ENCODE measurements at regions not wholly inside any gene's neighbourhood (a gene's known extent, or its start where the extent isn't known, plus 50 kb on each side); places are given as distances from the start of the nearest gene placed in this dataset.

GRCh38 chr5:31068287-31068686 lies 125.2 kb upstream of the CDH6 start:
- H3K9me3 ChIP-seq (ENCODE audit: insufficient read depth in 2 of 2, low read depth in 1 of 2, low read length in 1 of 2): no peaks in the 10 kb centered on the region; a peak in 1 of 4 replicates
- H4K5ac ChIP-seq (ENCODE audit: insufficient read length, low read depth, low read length): no peak overlapping the region
- CTCF ChIA-PET (ENCODE audit: partially characterized antibody): interaction anchor here (2.2 kb wide), 1 partner anchor 118 kb away, joined by 6 read pairs; no protein-coding TSS in a partner anchor
- no peak overlapping the region for H2BK15ac ChIP-seq (ENCODE audit: low read length)
- H3K23me2 ChIP-seq (ENCODE audit: low read depth, low read length): no peaks in the 10 kb centered on the region
- H2AFZ ChIP-seq (ENCODE audit: low read length): no peak overlapping the region
- POLR2A ChIA-PET (ENCODE audit: partially characterized antibody): no interaction called here
- no peaks in the 10 kb centered on the region for H3K36me3 ChIP-seq (ENCODE audit: control insufficient read depth in 2 of 4, insufficient read depth in 4 of 4, low read length in 3 of 4)
- no peak overlapping the region for H2BK5ac ChIP-seq (ENCODE audit: low read depth, low read length)
- no peaks in the 10 kb centered on the region for H3K79me2 ChIP-seq (ENCODE audit: control insufficient read depth in 1 of 2, insufficient read depth in 2 of 2, low read length in 2 of 2)
- no peaks in the 10 kb centered on the region for H3K4me1 ChIP-seq (replicated peaks in 1 of 4; ENCODE audit: control insufficient read depth in 3 of 4, insufficient read depth in 4 of 4, low read length in 3 of 4)
- no peak overlapping the region for H3K14ac ChIP-seq (ENCODE audit: insufficient read length)
- H3K27ac ChIP-seq (ENCODE audit: low read depth, low read length): no peak overlapping the region
- H4K20me1 ChIP-seq (replicated peaks in 1 of 2; ENCODE audit: control insufficient read depth in 1 of 2, insufficient read depth in 2 of 2, low read length in 2 of 2): no peaks in the 10 kb centered on the region
- H3K27me3 ChIP-seq (replicated peaks in 1 of 4; ENCODE audit: control insufficient read depth in 3 of 4, extremely low read depth in 1 of 4, insufficient read depth in 3 of 4, low read length in 3 of 4): no peaks in the 10 kb centered on the region
- peak overlapping the region in 1 of 4 experiments; percentile 49; a peak in 1 of 7 replicates for H3K9ac ChIP-seq (replicated peaks in 1 of 4; ENCODE audit: extremely low read depth in 1 of 4, low read depth in 3 of 4, low read length in 3 of 4)
- no peak overlapping the region for H3K18ac ChIP-seq (ENCODE audit: extremely low read depth, low read length)
- H3K23ac ChIP-seq (ENCODE audit: insufficient read length): no peak overlapping the region
- TF ChIP-seq ATF3 (IDR thresholded peaks at IDR 0.05; ENCODE audit: insufficient read depth, low read depth, low read length): no peak
- TF ChIP-seq MAX (IDR thresholded peaks at IDR 0.05): no peak
- TF ChIP-seq BCL11A (IDR thresholded peaks at IDR 0.05; ENCODE audit: low read depth in 2 of 2, low read length in 2 of 2): no peak
- no peak for TF ChIP-seq HDAC6 (IDR thresholded peaks at IDR 0.05; ENCODE audit: low read depth, low read length)
- TF ChIP-seq SIRT6 (IDR thresholded peaks at IDR 0.05; ENCODE audit: low read length): no peak
- TF ChIP-seq CTBP2 (IDR thresholded peaks at IDR 0.05; ENCODE audit: borderline replicate concordance, insufficient read depth, insufficient read length, low read length): no peak
- no peak for TF ChIP-seq KDM1A (IDR thresholded peaks at IDR 0.05; ENCODE audit: borderline replicate concordance, low read length)
- no peak for TF ChIP-seq ZNF274 (IDR thresholded peaks at IDR 0.05; ENCODE audit: borderline replicate concordance, extremely low read depth, low read length)
- TF ChIP-seq CEBPB (IDR thresholded peaks at IDR 0.05; ENCODE audit: low read depth, low read length): no peak
- no peak for TF ChIP-seq ASH2L (IDR thresholded peaks at IDR 0.05; ENCODE audit: low read length)
- no peak for TF ChIP-seq JUND (IDR thresholded peaks at IDR 0.05; ENCODE audit: low read length)
- no peak for TF ChIP-seq SIN3A (conservative IDR thresholded peaks at IDR 0.05 in 1 of 2, IDR thresholded peaks at IDR 0.05 in 1 of 2; ENCODE audit: low read depth in 1 of 2, low read length in 2 of 2)
- no peak for TF ChIP-seq CREB1 (IDR thresholded peaks at IDR 0.05)
- TF ChIP-seq GTF2F1 (IDR thresholded peaks at IDR 0.05; ENCODE audit: borderline replicate concordance, low read depth, low read length): no peak
- 95% methylated on average over 1 of the region's 1 CpG; no CpG with 5 or more reads in 1 of the 2 experiments for WGBS, 2 experiments (ENCODE audit: extremely low coverage in 1 of 2, insufficient coverage in 1 of 2, insufficient read length in 1 of 2, insufficient replicate concordance in 2 of 2, low coverage in 1 of 2, low lambda C conversion rate in 2 of 2, missing lambda C conversion rate in 1 of 2)
- no peak overlapping the region for H3K56ac ChIP-seq (replicated peaks; ENCODE audit: insufficient read length, low read depth, low read length)
- DNase-seq (ENCODE audit: low read depth in 1 of 2, low spot score in 2 of 2) (no peak), FAIRE-seq (no peak)
- no peaks in the 10 kb centered on the region for H3K79me1 ChIP-seq (ENCODE audit: low read depth, low read length)
- H2BK12ac ChIP-seq (ENCODE audit: low read depth, low read length): no peak overlapping the region
- H4K8ac ChIP-seq (ENCODE audit: extremely low read depth, insufficient read depth, low read length): no peak overlapping the region
- H3K4ac ChIP-seq (replicated peaks; ENCODE audit: insufficient read length, low read depth, low read length): no peak overlapping the region
- no peak overlapping the region for H3K4me2 ChIP-seq (ENCODE audit: insufficient read depth in 1 of 2, low read depth in 2 of 2, low read length in 2 of 2)
- no peak overlapping the region for H2AK5ac ChIP-seq (ENCODE audit: low read depth, low read length)
- H2BK20ac ChIP-seq (ENCODE audit: low read length): no peak overlapping the region
- no peak overlapping the region for H3K4me3 ChIP-seq (ENCODE audit: extremely low read depth in 1 of 4, insufficient read depth in 2 of 4, low read depth in 3 of 4, low read length in 4 of 4)
- no peak overlapping the region for H2BK120ac ChIP-seq (replicated peaks; ENCODE audit: low read depth, low read length)
- no peak overlapping the region for H4K91ac ChIP-seq (replicated peaks; ENCODE audit: insufficient read length, low read length)

Measured in H1 (cell line).